ENCODE measurements at regions not wholly inside any gene's neighbourhood (a gene's known extent, or its start where the extent isn't known, plus 50 kb on each side); places are given as distances from the start of the nearest gene placed in this dataset.

DNA sequence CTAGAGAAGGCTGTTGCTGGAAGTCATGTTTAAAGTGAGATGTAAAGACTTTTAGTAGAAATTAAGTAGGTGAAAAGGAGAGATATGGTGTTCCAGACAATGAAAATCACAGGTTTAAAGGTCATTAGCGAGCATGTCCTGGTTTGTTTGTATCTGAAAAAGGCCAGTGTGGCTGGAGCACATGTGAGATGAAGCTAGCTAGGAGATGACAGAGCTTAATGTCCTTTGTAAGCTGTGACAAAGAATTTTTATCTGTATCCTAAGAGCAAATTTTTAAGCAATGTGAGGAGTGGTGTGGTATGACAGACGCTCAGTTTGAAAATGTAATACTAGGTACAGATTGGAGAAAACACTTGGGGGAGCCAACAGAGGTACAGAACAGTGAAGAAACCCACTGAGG, 567.2 kb upstream of the ARRDC3 start (continued):
- TF ChIP-seq, protein P1, sequence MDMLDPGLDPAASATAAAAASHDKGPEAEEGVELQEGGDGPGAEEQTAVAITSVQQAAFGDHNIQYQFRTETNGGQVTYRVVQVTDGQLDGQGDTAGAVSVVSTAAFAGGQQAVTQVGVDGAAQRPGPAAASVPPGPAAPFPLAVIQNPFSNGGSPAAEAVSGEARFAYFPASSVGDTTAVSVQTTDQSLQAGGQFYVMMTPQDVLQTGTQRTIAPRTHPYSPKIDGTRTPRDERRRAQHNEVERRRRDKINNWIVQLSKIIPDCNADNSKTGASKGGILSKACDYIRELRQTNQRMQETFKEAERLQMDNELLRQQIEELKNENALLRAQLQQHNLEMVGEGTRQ (CRISPR knock-in tag; IDR thresholded peaks at IDR 0.05): no peak
- TF ChIP-seq ELF4 (CRISPR knock-in tag; IDR thresholded peaks at IDR 0.05; ENCODE audit: low read depth) (no peak), OVOL2 (CRISPR knock-in tag; IDR thresholded peaks at IDR 0.05; ENCODE audit: borderline replicate concordance) (no peak)
- TF ChIP-seq, protein P2, sequence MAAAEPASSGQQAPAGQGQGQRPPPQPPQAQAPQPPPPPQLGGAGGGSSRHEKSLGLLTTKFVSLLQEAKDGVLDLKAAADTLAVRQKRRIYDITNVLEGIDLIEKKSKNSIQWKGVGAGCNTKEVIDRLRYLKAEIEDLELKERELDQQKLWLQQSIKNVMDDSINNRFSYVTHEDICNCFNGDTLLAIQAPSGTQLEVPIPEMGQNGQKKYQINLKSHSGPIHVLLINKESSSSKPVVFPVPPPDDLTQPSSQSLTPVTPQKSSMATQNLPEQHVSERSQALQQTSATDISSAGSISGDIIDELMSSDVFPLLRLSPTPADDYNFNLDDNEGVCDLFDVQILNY (CRISPR knock-in tag; IDR thresholded peaks at IDR 0.05): no peak

DNA sequence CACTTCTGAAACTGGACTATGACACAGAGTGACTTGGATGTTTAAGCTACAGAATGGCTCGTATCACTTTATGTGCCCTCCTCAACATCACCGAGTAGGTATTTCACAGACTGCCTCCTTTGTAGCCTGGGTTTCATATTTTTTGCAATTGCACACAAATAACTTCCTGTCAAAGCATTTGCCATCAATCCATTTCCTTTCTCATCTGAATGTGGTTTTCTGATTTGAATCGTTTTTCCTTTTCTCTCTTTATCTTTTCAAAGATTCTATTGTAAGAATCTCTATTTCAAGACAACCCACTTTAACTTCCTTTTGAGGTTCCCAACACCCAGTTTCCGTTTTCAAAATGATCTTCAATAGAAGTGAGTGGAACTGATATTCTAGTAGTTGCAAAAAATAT, 563.8 kb upstream of the ARRDC3 start:
- ATAC-seq (no peak), DNase-seq (ENCODE audit: low spot score) (no peak)
- Mint-ChIP-seq H3K36me3 (no peaks in the 10 kb centered on the region), H3K27me3 (ENCODE audit: low read depth) (no peaks in the 10 kb centered on the region), H3K4me3 (no peak overlapping the region), H3K9me3 (no peaks in the 10 kb centered on the region), H3K27ac (no peak overlapping the region), H3K4me1 (peaks cover 11% of the 10 kb centered on the region)
- TF ChIP-seq, protein P3, sequence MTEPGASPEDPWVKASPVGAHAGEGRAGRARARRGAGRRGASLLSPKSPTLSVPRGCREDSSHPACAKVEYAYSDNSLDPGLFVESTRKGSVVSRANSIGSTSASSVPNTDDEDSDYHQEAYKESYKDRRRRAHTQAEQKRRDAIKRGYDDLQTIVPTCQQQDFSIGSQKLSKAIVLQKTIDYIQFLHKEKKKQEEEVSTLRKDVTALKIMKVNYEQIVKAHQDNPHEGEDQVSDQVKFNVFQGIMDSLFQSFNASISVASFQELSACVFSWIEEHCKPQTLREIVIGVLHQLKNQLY (CRISPR knock-in tag; IDR thresholded peaks at IDR 0.05): no peak
- TF ChIP-seq RELA (CRISPR knock-in tag; IDR thresholded peaks at IDR 0.05; ENCODE audit: borderline replicate concordance) (no peak), NR3C1 (CRISPR knock-in tag; conservative IDR thresholded peaks at IDR 0.05; ENCODE audit: low read depth) (no peak), NFYB (CRISPR knock-in tag; conservative IDR thresholded peaks at IDR 0.05; ENCODE audit: low read depth) (no peak), ZNF232 (CRISPR knock-in tag; IDR thresholded peaks at IDR 0.05) (no peak), SOX15 (CRISPR knock-in tag; IDR thresholded peaks at IDR 0.05) (no peak)
- TF ChIP-seq, protein P4, sequence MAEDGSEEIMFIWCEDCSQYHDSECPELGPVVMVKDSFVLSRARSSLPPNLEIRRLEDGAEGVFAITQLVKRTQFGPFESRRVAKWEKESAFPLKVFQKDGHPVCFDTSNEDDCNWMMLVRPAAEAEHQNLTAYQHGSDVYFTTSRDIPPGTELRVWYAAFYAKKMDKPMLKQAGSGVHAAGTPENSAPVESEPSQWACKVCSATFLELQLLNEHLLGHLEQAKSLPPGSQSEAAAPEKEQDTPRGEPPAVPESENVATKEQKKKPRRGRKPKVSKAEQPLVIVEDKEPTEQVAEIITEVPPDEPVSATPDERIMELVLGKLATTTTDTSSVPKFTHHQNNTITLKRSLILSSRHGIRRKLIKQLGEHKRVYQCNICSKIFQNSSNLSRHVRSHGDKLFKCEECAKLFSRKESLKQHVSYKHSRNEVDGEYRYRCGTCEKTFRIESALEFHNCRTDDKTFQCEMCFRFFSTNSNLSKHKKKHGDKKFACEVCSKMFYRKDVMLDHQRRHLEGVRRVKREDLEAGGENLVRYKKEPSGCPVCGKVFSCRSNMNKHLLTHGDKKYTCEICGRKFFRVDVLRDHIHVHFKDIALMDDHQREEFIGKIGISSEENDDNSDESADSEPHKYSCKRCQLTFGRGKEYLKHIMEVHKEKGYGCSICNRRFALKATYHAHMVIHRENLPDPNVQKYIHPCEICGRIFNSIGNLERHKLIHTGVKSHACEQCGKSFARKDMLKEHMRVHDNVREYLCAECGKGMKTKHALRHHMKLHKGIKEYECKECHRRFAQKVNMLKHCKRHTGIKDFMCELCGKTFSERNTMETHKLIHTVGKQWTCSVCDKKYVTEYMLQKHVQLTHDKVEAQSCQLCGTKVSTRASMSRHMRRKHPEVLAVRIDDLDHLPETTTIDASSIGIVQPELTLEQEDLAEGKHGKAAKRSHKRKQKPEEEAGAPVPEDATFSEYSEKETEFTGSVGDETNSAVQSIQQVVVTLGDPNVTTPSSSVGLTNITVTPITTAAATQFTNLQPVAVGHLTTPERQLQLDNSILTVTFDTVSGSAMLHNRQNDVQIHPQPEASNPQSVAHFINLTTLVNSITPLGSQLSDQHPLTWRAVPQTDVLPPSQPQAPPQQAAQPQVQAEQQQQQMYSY (CRISPR knock-in tag; IDR thresholded peaks at IDR 0.05): no peak
- TF ChIP-seq, protein P1 (CRISPR knock-in tag; IDR thresholded peaks at IDR 0.05): no peak
- TF ChIP-seq, protein P5, sequence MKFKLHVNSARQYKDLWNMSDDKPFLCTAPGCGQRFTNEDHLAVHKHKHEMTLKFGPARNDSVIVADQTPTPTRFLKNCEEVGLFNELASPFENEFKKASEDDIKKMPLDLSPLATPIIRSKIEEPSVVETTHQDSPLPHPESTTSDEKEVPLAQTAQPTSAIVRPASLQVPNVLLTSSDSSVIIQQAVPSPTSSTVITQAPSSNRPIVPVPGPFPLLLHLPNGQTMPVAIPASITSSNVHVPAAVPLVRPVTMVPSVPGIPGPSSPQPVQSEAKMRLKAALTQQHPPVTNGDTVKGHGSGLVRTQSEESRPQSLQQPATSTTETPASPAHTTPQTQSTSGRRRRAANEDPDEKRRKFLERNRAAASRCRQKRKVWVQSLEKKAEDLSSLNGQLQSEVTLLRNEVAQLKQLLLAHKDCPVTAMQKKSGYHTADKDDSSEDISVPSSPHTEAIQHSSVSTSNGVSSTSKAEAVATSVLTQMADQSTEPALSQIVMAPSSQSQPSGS (CRISPR knock-in tag; IDR thresholded peaks at IDR 0.05; ENCODE audit: borderline replicate concordance, low read depth): no peak
- TF ChIP-seq, protein P6, sequence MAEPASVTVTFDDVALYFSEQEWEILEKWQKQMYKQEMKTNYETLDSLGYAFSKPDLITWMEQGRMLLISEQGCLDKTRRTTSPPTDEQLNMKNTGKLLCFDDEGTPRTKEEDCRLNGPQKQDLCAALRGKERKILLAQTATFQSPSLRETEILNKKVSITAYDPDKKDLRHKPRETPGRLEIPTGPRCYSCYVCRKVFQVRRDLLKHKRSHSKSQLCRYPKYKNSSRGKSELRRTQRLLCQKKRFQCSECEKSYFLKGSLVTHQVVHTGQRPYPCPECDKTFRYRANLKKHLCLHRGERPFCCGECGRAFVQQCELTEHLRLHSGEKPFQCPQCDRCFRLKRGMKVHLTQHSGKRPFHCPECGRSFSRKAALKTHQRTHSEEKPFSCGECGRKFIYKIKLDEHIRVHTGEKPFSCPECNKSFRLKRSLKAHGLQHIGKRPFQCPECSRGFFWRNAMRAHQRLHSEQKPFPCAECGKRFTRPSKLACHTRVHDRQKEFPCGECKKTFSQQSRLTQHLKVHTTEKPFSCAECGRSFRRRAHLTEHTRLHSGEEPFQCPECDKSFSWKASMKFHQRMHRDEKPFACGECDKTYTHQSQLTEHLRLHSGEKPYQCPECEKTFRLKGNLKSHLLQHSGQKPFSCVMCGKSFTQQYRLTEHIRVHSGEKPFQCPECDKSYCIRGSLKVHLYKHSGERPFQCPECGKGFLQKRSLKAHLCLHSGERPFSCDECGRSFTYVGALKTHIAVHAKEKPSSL (CRISPR knock-in tag; conservative IDR thresholded peaks at IDR 0.05): no peak
- TF ChIP-seq, protein P7, sequence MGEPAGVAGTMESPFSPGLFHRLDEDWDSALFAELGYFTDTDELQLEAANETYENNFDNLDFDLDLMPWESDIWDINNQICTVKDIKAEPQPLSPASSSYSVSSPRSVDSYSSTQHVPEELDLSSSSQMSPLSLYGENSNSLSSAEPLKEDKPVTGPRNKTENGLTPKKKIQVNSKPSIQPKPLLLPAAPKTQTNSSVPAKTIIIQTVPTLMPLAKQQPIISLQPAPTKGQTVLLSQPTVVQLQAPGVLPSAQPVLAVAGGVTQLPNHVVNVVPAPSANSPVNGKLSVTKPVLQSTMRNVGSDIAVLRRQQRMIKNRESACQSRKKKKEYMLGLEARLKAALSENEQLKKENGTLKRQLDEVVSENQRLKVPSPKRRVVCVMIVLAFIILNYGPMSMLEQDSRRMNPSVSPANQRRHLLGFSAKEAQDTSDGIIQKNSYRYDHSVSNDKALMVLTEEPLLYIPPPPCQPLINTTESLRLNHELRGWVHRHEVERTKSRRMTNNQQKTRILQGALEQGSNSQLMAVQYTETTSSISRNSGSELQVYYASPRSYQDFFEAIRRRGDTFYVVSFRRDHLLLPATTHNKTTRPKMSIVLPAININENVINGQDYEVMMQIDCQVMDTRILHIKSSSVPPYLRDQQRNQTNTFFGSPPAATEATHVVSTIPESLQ (CRISPR knock-in tag; IDR thresholded peaks at IDR 0.05): no peak
- TF ChIP-seq, protein P8, sequence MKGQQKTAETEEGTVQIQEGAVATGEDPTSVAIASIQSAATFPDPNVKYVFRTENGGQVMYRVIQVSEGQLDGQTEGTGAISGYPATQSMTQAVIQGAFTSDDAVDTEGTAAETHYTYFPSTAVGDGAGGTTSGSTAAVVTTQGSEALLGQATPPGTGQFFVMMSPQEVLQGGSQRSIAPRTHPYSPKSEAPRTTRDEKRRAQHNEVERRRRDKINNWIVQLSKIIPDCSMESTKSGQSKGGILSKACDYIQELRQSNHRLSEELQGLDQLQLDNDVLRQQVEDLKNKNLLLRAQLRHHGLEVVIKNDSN (CRISPR knock-in tag; IDR thresholded peaks at IDR 0.05): no peak
- TF ChIP-seq, protein P9, sequence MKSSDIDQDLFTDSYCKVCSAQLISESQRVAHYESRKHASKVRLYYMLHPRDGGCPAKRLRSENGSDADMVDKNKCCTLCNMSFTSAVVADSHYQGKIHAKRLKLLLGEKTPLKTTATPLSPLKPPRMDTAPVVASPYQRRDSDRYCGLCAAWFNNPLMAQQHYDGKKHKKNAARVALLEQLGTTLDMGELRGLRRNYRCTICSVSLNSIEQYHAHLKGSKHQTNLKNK (CRISPR knock-in tag; IDR thresholded peaks at IDR 0.05): no peak
- ChIA-PET CTCF (no interaction called here), POLR2A (no interaction called here)
